ENCODE measurements at regions not wholly inside any gene's neighbourhood (a gene's known extent, or its start where the extent isn't known, plus 50 kb on each side); places are given as distances from the start of the nearest gene placed in this dataset.

DNA sequence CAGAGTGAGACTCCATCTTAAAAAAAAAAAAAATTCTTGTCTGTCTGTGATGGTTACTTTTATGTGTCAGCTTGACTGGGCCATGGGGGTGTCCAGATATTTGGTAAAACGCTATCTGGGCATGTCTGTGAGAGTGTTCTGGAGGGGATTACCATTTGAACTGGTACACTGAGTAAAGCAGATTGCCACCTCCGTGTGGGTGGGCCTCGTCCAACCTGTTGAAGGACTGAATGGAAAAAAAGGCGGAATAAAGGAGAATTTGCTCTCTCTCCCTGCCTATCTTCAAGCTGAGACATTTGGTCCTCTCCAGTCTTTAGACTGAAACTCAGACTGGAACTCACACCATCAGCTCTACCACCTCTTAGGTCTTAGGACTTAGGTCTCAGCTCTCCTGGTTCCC, 82.8 kb downstream of the MIS18A start:
- TF ChIP-seq, protein P1, sequence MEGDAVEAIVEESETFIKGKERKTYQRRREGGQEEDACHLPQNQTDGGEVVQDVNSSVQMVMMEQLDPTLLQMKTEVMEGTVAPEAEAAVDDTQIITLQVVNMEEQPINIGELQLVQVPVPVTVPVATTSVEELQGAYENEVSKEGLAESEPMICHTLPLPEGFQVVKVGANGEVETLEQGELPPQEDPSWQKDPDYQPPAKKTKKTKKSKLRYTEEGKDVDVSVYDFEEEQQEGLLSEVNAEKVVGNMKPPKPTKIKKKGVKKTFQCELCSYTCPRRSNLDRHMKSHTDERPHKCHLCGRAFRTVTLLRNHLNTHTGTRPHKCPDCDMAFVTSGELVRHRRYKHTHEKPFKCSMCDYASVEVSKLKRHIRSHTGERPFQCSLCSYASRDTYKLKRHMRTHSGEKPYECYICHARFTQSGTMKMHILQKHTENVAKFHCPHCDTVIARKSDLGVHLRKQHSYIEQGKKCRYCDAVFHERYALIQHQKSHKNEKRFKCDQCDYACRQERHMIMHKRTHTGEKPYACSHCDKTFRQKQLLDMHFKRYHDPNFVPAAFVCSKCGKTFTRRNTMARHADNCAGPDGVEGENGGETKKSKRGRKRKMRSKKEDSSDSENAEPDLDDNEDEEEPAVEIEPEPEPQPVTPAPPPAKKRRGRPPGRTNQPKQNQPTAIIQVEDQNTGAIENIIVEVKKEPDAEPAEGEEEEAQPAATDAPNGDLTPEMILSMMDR (IDR thresholded peaks at IDR 0.05 in 8 of 11, conservative IDR thresholded peaks at IDR 0.05 in 3 of 11): no peak
- TF ChIP-seq POLR2AphosphoS5 (IDR thresholded peaks at IDR 0.05) (no peak), POLR2A (IDR thresholded peaks at IDR 0.05) (no peak)
- no peak overlapping the region for H3K4me3 ChIP-seq
- no peaks in the 10 kb centered on the region for H3K9me3 ChIP-seq

DNA sequence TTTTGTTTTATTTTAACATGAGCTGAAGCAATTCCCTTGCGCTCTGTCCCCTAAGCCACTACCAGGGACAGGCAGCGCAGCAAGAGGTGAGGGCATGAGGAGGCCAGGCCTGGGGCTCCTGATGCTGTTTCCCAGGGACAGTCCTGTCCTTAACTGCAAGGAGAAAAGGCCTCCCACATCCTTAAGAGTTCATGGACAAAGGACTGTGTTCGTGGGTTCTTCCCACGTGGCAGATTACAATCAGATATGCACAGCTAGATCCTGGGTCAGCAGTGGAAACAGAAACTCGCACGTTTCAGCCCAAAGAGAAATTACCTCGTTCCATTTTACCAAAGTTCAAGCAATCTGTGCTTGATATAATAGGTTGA, 85.8 kb downstream of the MIS18A start:
- no peak overlapping the region for H3K27ac ChIP-seq
- DNase-seq: no peak
- intact Hi-C loops (cut with DNase I; ENCODE audit: low total_unique reads): no loop called here
- no peak overlapping the region for H3K4me3 ChIP-seq
- H3K4me1 ChIP-seq: no peaks in the 10 kb centered on the region
- 67 to 75% (median 71%) methylated on average over 7 of the region's 7 CpGs for whole genome bisulfite sequencing, 5 donors
- no peaks in the 10 kb centered on the region for H3K9me3 ChIP-seq
- H3K36me3 ChIP-seq: no peaks in the 10 kb centered on the region
- peaks cover 0 to 7% (median 0%) of the 10 kb centered on the region in 7 donors for H3K27me3 ChIP-seq (replicated peaks in 1 of 7)
- TF ChIP-seq, protein P1 (IDR thresholded peaks at IDR 0.05 in 8 of 11, conservative IDR thresholded peaks at IDR 0.05 in 3 of 11): no peak
- TF ChIP-seq POLR2A (IDR thresholded peaks at IDR 0.05) (no peak), POLR2AphosphoS5 (IDR thresholded peaks at IDR 0.05) (no peak)

More for the DNA sequence above, 82.8 kb downstream of the MIS18A start:
- 74 to 96% (median 90%) methylated on average over 4 of the region's 4 CpGs for WGBS, 5 donors
- peaks cover 0 to 7% (median 0%) of the 10 kb centered on the region in 7 donors for H3K27me3 ChIP-seq (replicated peaks in 1 of 7)
- no peaks in the 10 kb centered on the region for H3K36me3 ChIP-seq
- DNase-seq: no peak
- no peak overlapping the region for H3K27ac ChIP-seq
- intact Hi-C loops (cut with DNase I; ENCODE audit: low total_unique reads): no loop called here
- no peaks in the 10 kb centered on the region for H3K4me1 ChIP-seq

DNA sequence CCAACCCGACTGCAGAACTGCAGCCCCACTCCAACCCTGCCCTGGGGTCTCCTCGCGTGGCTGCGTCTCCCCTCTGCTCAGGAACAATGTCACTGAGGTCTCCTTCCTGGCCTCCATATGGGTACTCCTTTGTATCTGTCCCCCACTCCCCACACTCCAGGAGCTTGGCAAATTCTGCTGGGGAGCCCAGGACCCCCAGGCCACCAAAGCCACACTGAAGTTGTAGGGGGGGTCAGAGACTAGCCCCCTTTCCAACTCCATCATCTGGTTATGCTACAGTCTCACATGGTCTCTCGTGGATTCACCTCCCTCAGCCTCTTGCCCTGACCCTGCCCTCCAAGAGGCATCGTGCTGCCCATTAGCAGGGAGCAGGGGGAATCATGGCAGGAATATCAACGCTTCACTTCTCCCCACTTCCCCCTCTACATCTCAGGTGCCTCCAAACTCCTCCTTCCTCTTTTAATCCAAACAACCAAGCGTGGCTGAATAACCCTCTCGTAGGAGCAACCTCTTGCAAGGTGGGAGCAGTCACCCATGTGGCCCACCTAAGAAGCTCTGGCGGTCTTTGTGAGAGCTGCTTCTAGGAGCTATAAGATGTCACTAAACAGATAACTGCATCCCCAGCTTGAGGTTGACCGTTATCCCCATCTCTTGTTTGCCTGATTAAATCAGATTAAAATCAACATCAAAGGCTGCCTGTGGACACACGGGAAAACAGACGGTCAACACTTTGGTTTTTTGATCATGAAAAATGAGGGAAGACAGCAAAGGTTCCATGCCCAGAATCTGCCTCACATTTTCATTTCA, 86.4 kb downstream of the MIS18A start:
- intact Hi-C loops (cut with DNase I; ENCODE audit: low total_unique reads): no loop called here

More for the DNA sequence above, 86.4 kb downstream of the MIS18A start:
- Histone ChIP-seq H3K27me3 (replicated peaks in 1 of 7) (peaks cover 0 to 7% (median 0%) of the 10 kb centered on the region in 7 donors), H3K27ac (no peak overlapping the region), H3K4me3 (no peak overlapping the region), H3K4me1 (no peaks in the 10 kb centered on the region), H3K36me3 (no peaks in the 10 kb centered on the region), H3K9me3 (no peaks in the 10 kb centered on the region)
- no peak for DNase-seq
- TF ChIP-seq, protein P1 (IDR thresholded peaks at IDR 0.05 in 8 of 11, conservative IDR thresholded peaks at IDR 0.05 in 3 of 11): no peak
- TF ChIP-seq POLR2AphosphoS5 (IDR thresholded peaks at IDR 0.05) (no peak), POLR2A (IDR thresholded peaks at IDR 0.05) (no peak)
- WGBS, 5 donors: 69 to 86% (median 79%) methylated on average over 13 of the region's 13 CpGs

Measured in spleen (tissue), 11 donors.